A549 (cell line): ENCODE measurements at regions not wholly inside any gene's neighbourhood (a gene's known extent, or its start where the extent isn't known, plus 50 kb on each side); places are given as distances from the start of the nearest gene placed in this dataset.

Experiments
- ATAC-seq, 2 experiments: fragments of 200-7000 bp in 1 of 2; fragments of >200 bp in 1 of 2; cut with Nextera tagmentation in 1 of 2; cut with Tn5 transposase in 1 of 2; 3 replicates each; pipeline versions ENCODE4 v1.8.0 to v1.9.1; 2018 to 2020; ENCODE audit warnings: mild to moderate bottlenecking in 1 of 2, moderate library complexity in 1 of 2
- CTCF ChIA-PET: fragments of 300-600 bp; sonication (Branson Sonifier 250); formaldehyde crosslinking; extraction: SDS; loops from one replicate; lab custom pipeline; 2021; ENCODE audit warnings: antibody characterized with exemption, inconsistent platforms; lab: Yijun Ruan, JAX
- POLR2A ChIA-PET: fragments of 350-600 bp; formaldehyde crosslinking; extraction: SDS; loops from one replicate; lab custom pipeline; 2021; ENCODE audit warnings: antibody characterized with exemption, inconsistent platforms; lab: Yijun Ruan, JAX
- DNase-seq, 2 experiments: peaks; one replicate each; pipeline versions ENCODE4 v3.0.0 to v3.0.0-alpha.2; 2011 to 2016; ENCODE audit warnings: low read depth in 1 of 2, low spot score in 1 of 2
- FAIRE-seq: peaks from 2 replicates; lab custom pipeline; 2011; peaks lifted over from hg19 to GRCh38; lab: Jason Lieb, UNC
- H3K27ac ChIP-seq, 2 experiments: fragments of >200 bp; sonication (Bioruptor Twin); formaldehyde crosslinking; 3 replicates each; pipeline ENCODE4 v1.5.1; 2016 to 2017
- H3K4me1 ChIP-seq: fragments of >200 bp; sonication (Bioruptor Twin); formaldehyde crosslinking; 3 replicates; pipeline ENCODE4 v1.6.1; 2016
- H3K4me2 ChIP-seq: fragments of >200 bp; sonication (Bioruptor Twin); formaldehyde crosslinking; 3 replicates; pipeline ENCODE4 v1.6.1; 2016
- H3K4me3 ChIP-seq: fragments of >200 bp; sonication (Bioruptor Twin); formaldehyde crosslinking; 3 replicates; pipeline ENCODE4 v1.5.1; 2016
- H3K9me3 ChIP-seq: fragments of >200 bp; sonication (Bioruptor Twin); formaldehyde crosslinking; 3 replicates; pipeline ENCODE4 v1.6.1; 2016
- BCL3 ChIP-seq: fragments of >200 bp; sonication (Bioruptor Twin); formaldehyde crosslinking; IDR thresholded peaks from 3 replicates; pipeline ENCODE4 v1.6.1; 2016
- CBX8 ChIP-seq: fragments of 200-600 bp; sonication (generic); IDR thresholded peaks from 2 replicates; pipeline ENCODE4 v1.6.1; 2016
- CHD2 ChIP-seq: fragments of 150-350 bp; IDR thresholded peaks from 2 replicates; pipeline ENCODE4 v1.6.1; 2014; ENCODE audit warnings: low read length; ENCODE audit not compliant: partially characterized antibody
- EHF ChIP-seq: fragments of 250-450 bp; sonication (Bioruptor Pico); IDR thresholded peaks from 2 replicates; pipeline ENCODE4 v1.5.0; 2020; ENCODE audit warnings: mild to moderate bottlenecking
- EHMT2 ChIP-seq: fragments of 200-600 bp; sonication (generic); IDR thresholded peaks from 2 replicates; pipeline ENCODE4 v1.6.1; 2016; ENCODE audit warnings: antibody characterized with exemption, low read depth, mild to moderate bottlenecking, moderate library complexity
- EP300 ChIP-seq, 2 experiments: fragments of >200 bp; sonication (Bioruptor Twin); formaldehyde crosslinking; IDR thresholded peaks; 2 replicates in 1 of 2; 3 replicates in 1 of 2; pipeline ENCODE4 v1.6.1; 2016 to 2017
- ESRRA ChIP-seq: fragments of 150-350 bp; IDR thresholded peaks from 2 replicates; pipeline ENCODE4 v1.6.1; 2014; ENCODE audit warnings: mild to moderate bottlenecking, low read length, borderline replicate concordance
- HDAC2 ChIP-seq: fragments of 200-600 bp; sonication (generic); IDR thresholded peaks from 2 replicates; pipeline ENCODE4 v1.6.1; 2016
- HES2 ChIP-seq: fragments of >200 bp; sonication (Bioruptor Twin); formaldehyde crosslinking; IDR thresholded peaks from 2 replicates; pipeline ENCODE4 v1.6.1; 2016
- HEYL ChIP-seq: fragments of 250-450 bp; sonication (Bioruptor Pico); IDR thresholded peaks from 2 replicates; pipeline ENCODE4 v1.8.0; 2021; ENCODE audit warnings: mild to moderate bottlenecking, moderate library complexity
- JUN ChIP-seq, 2 experiments: fragments of >200 bp; sonication (Bioruptor Twin); formaldehyde crosslinking; IDR thresholded peaks; 2 replicates in 1 of 2; 3 replicates in 1 of 2; pipeline ENCODE4 v1.6.1; 2016 to 2017
- JUNB ChIP-seq: fragments of >200 bp; sonication (Bioruptor Twin); formaldehyde crosslinking; IDR thresholded peaks from 2 replicates; pipeline ENCODE4 v1.6.1; 2016
- KDM5A ChIP-seq: fragments of 200-600 bp; sonication (generic); IDR thresholded peaks from 2 replicates; pipeline ENCODE4 v1.6.1; 2016; ENCODE audit warnings: antibody characterized with exemption, mild to moderate bottlenecking
- MAFK ChIP-seq: fragments of 450-650 bp; IDR thresholded peaks from 2 replicates; pipeline ENCODE4 v1.6.1; 2014; ENCODE audit not compliant: partially characterized antibody
- NR3C1 ChIP-seq: fragments of >200 bp; sonication (Bioruptor Twin); formaldehyde crosslinking; IDR thresholded peaks from 3 replicates; pipeline ENCODE4 v1.6.1; 2017
- POLR2AphosphoS2 ChIP-seq: conservative IDR thresholded peaks from 2 replicates; pipeline ENCODE4 v1.6.1; 2012; ENCODE audit warnings: low read length, improper control_type of control experiment, inconsistent platforms
- RAD21 ChIP-seq, 2 experiments: fragments of >200 bp in 1 of 2; sonication (Bioruptor Twin) in 1 of 2; formaldehyde crosslinking in 1 of 2; IDR thresholded peaks in 1 of 2; conservative IDR thresholded peaks in 1 of 2; 2 replicates in 1 of 2; 3 replicates in 1 of 2; pipeline ENCODE4 v1.6.1; 2012 to 2018; ENCODE audit warnings: inconsistent platforms in 1 of 2
- RNF2 ChIP-seq: fragments of 200-600 bp; sonication (generic); IDR thresholded peaks from 2 replicates; pipeline ENCODE4 v1.6.1; 2016; ENCODE audit warnings: low read depth, mild to moderate bottlenecking, antibody characterized with exemption, moderate library complexity, borderline replicate concordance
- ZC3H11A ChIP-seq: fragments of 450-650 bp; IDR thresholded peaks from 2 replicates; pipeline ENCODE4 v1.6.1; 2014; ENCODE audit warnings: antibody characterized with exemption, mild to moderate bottlenecking
- ZFP36 ChIP-seq: fragments of 450-650 bp; IDR thresholded peaks from 2 replicates; pipeline ENCODE4 v1.6.1; 2014; ENCODE audit warnings: borderline replicate concordance; ENCODE audit not compliant: partially characterized antibody
- WGBS: methylation state at CpG from one replicate; pipeline ENCODE4 v1.1.6; 2017; ENCODE audit errors: missing lambda C conversion rate; 5-methylcytosine and 5-hydroxymethylcytosine counted together
- small RNA-seq, 6 experiments: library from RNA; depleted of rRNA; stranded (forward); fragments of <200 nt; gene quantifications; one replicate each; pipeline ENCODE3, GENCODE V24; 2012

GRCh38 chr4:87745064-87745807, 54.1 kb upstream of the IBSP start:
- no peak for DNase-seq
- TF ChIP-seq RNF2 (no peak), HDAC2 (no peak), NR3C1 (no peak), EHF (CRISPR knock-in tag) (no peak), KDM5A (no peak), CBX8 (no peak), JUNB (no peak), MAFK (no peak), POLR2AphosphoS2 (no peak), BCL3 (no peak), ZC3H11A (no peak), HES2 (no peak), CHD2 (no peak), ESRRA (no peak), EHMT2 (no peak), ZFP36 (no peak)
- Histone ChIP-seq H3K4me2 (no peak overlapping the region), H3K27ac (no peak overlapping the region), H3K4me3 (no peak overlapping the region), H3K4me1 (no peaks in the 10 kb centered on the region), H3K9me3 (no peaks in the 10 kb centered on the region)
- CTCF ChIA-PET, result no interaction called here
- POLR2A ChIA-PET, result no interaction called here
- no peak for FAIRE-seq
- 57% methylated on average over 3 of the region's 5 CpGs for WGBS
- no peak; a peak in 1 of 6 replicates for ATAC-seq

GRCh38 chr4:87746001-87746400, 53.4 kb upstream of the IBSP start:
- no peak for DNase-seq
- Histone ChIP-seq H3K4me1 (no peaks in the 10 kb centered on the region), H3K9me3 (no peaks in the 10 kb centered on the region), H3K4me2 (no peak overlapping the region), H3K27ac (no peak overlapping the region), H3K4me3 (no peak overlapping the region)
- ATAC-seq, result no peak
- no peak for FAIRE-seq
- ChIA-PET POLR2A (no interaction called here), CTCF (no interaction called here)
- TF ChIP-seq RAD21 (conservative IDR thresholded peaks at IDR 0.05 in 1 of 2, IDR thresholded peaks at IDR 0.05 in 1 of 2), result no peak
- no peak for TF ChIP-seq EHMT2
- TF ChIP-seq JUNB, result no peak
- TF ChIP-seq JUN (IDR thresholded peaks at IDR 0.05), result no peak
- no peak for TF ChIP-seq EP300 (IDR thresholded peaks at IDR 0.05)
- TF ChIP-seq HEYL, result no peak
- WGBS, result 76% methylated on average over 2 of the region's 5 CpGs

Small RNAs in the stretch of these regions (small RNA-seq; reads per million reads assigned to genes)
- gene RF00019, result 0 reads per million in 6 experiments
